HEK293T (cell line): ENCODE measurements at regions not wholly inside any gene's neighbourhood (a gene's known extent, or its start where the extent isn't known, plus 50 kb on each side); places are given as distances from the start of the nearest gene placed in this dataset.

Experiments
- CTCF ChIA-PET: fragments of 350-600 bp; formaldehyde crosslinking; extraction: SDS; loops from one replicate; lab custom pipeline; 2021; ENCODE audit warnings: antibody characterized with exemption, inconsistent platforms; lab: Yijun Ruan, JAX
- POLR2A ChIA-PET: fragments of 350-600 bp; formaldehyde crosslinking; extraction: SDS; loops from one replicate; lab custom pipeline; 2020; ENCODE audit warnings: antibody characterized with exemption, inconsistent platforms; lab: Yijun Ruan, JAX
- DNase-seq: peaks from one replicate; pipeline ENCODE4 v3.0.0; 2012; ENCODE audit warnings: mixed read lengths; ENCODE audit errors: extremely low spot score
- ARNT ChIP-seq: fragments of 450-650 bp; IDR thresholded peaks from 2 replicates; pipeline ENCODE4 v1.6.1; 2017; ENCODE audit warnings: mild to moderate bottlenecking
- BHLHE40 ChIP-seq: fragments of 450-650 bp; IDR thresholded peaks from 2 replicates; pipeline ENCODE4 v1.6.1; 2016; ENCODE audit warnings: mild to moderate bottlenecking, moderate library complexity, borderline replicate concordance
- CTBP1 ChIP-seq: fragments of 450-650 bp; IDR thresholded peaks from 2 replicates; pipeline ENCODE4 v1.6.1; 2016; ENCODE audit warnings: borderline replicate concordance
- ELF4 ChIP-seq: fragments of 450-650 bp; IDR thresholded peaks from 2 replicates; pipeline ENCODE4 v1.6.1; 2017; ENCODE audit warnings: antibody characterized with exemption
- FOXA1 ChIP-seq: fragments of 450-650 bp; IDR thresholded peaks from 2 replicates; pipeline ENCODE4 v1.6.1; 2016; ENCODE audit warnings: mild to moderate bottlenecking
- FOXK2 ChIP-seq: fragments of 450-650 bp; IDR thresholded peaks from 2 replicates; pipeline ENCODE4 v1.6.1; 2016; ENCODE audit warnings: mild to moderate bottlenecking
- FOXM1 ChIP-seq: fragments of 450-650 bp; IDR thresholded peaks from 2 replicates; pipeline ENCODE4 v1.6.1; 2017; ENCODE audit warnings: mild to moderate bottlenecking, borderline replicate concordance
- HDGF ChIP-seq: fragments of 450-650 bp; IDR thresholded peaks from 2 replicates; pipeline ENCODE4 v1.6.1; 2017; ENCODE audit warnings: antibody characterized with exemption, borderline replicate concordance
- L3MBTL2 ChIP-seq: fragments of 450-650 bp; conservative IDR thresholded peaks from 2 replicates; pipeline ENCODE4 v1.6.1; 2016; ENCODE audit warnings: mild to moderate bottlenecking
- LEF1 ChIP-seq: fragments of 450-650 bp; IDR thresholded peaks from 2 replicates; pipeline ENCODE4 v1.6.1; 2017; ENCODE audit warnings: mild to moderate bottlenecking, borderline replicate concordance
- NFRKB ChIP-seq: fragments of 450-650 bp; IDR thresholded peaks from 2 replicates; pipeline ENCODE4 v1.6.1; 2016; ENCODE audit warnings: mild to moderate bottlenecking, moderate library complexity
- SP1 ChIP-seq: fragments of 450-650 bp; IDR thresholded peaks from 2 replicates; pipeline ENCODE4 v1.6.1; 2017
- SUZ12 ChIP-seq: fragments of 450-650 bp; IDR thresholded peaks from 2 replicates; pipeline ENCODE4 v1.6.1; 2016; ENCODE audit warnings: mild to moderate bottlenecking
- TARDBP ChIP-seq: fragments of 450-650 bp; IDR thresholded peaks from 2 replicates; pipeline ENCODE4 v1.6.1; 2016
- ZNF384 ChIP-seq: fragments of 450-650 bp; IDR thresholded peaks from 2 replicates; pipeline ENCODE4 v1.6.1; 2016
- TF ChIP-seq, protein P1 (sequence below): fragments of 450-650 bp; IDR thresholded peaks from 2 replicates; pipeline ENCODE4 v1.6.1; 2016

DNA sequence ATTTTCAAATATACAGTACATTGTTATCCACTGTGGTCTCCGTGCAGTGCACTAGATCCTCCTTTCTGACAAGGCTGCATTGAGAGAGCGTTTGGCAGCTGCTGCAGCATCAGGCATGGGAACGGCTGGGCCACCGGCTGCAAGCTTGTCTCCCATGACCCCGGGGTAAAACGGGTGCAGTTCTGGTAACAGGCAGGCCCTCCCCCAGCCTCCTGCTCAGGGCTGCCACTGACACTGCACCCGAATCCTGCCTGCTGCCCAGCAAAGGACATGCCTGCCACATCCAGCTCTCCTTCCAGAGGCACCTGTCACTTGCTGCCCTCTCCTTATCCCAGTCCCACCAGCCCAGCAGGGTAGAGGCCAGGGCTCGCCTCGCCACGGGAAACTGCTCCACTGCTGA, 124.5 kb upstream of the TMEM45B start:
- ChIA-PET CTCF (no interaction called here), POLR2A (no interaction called here)
- TF ChIP-seq L3MBTL2 (no peak), HDGF (no peak), LEF1 (no peak), ARNT (no peak)
- TF ChIP-seq, protein P1, sequence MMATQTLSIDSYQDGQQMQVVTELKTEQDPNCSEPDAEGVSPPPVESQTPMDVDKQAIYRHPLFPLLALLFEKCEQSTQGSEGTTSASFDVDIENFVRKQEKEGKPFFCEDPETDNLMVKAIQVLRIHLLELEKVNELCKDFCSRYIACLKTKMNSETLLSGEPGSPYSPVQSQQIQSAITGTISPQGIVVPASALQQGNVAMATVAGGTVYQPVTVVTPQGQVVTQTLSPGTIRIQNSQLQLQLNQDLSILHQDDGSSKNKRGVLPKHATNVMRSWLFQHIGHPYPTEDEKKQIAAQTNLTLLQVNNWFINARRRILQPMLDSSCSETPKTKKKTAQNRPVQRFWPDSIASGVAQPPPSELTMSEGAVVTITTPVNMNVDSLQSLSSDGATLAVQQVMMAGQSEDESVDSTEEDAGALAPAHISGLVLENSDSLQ = no peak
- DNase-seq = no peak

DNA sequence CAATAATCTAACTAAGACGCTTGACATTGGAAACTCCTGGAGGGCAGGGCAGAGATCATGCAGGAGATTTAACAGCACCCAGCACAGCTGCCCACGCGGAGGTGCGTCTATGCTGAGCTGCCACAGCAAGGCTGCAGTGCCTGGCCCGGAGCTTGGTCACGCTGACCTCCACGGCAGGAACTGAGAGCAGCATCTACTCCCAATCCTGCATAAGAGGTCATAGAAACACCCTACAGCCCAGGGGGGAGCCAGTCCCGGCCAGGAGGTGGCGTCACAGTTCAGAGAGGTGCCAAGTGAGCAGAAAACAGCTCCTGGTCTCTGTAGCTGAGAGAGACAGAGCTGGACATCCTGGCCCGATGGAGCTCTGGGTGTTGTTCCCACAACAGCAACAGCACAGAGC, 121.1 kb upstream of the TMEM45B start:
- CTCF ChIA-PET = interaction anchor here (0.7 to 1.8 kb wide), 12 partner anchors 8 to 330 kb away, joined by 3 to 10 read pairs (median 4); partner anchors contain the start of gene BARX2
- TF ChIP-seq SUZ12 (no peak), HDGF (no peak)
- DNase-seq = no peak
- POLR2A ChIA-PET = interaction anchor here (1.4 kb wide), 1 partner anchor 318 kb away, joined by 4 read pairs; no protein-coding TSS in a partner anchor

DNA sequence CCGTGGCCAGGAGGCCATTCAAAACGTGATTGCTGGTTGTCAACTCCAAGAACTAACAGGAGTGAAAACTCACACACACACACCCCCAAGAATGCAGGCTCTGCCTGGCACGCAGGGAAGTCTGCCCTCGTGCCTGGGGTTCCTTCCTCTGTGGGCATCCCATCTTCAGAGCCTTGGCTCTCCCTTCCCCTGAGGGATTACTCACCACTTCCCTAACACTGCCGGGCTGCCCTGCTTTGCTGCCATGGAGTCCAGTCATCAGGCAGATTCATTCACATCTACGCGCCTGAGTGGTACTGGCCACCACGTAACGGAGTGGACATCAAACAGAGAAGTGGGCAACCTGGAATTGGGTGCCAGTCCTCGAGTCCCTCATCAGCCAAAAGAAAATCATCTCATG, 120.7 kb upstream of the TMEM45B start:
- CTCF ChIA-PET = interaction anchor here (0.7 to 1.8 kb wide), 13 partner anchors 9 to 337 kb away, joined by 3 to 10 read pairs (median 4); partner anchors contain the start of gene BARX2
- POLR2A ChIA-PET = interaction anchor here (1.4 kb wide), 1 partner anchor 319 kb away, joined by 4 read pairs; no protein-coding TSS in a partner anchor
- DNase-seq = no peak
- TF ChIP-seq L3MBTL2 = no peak
- no peak for TF ChIP-seq SUZ12
- TF ChIP-seq FOXM1 = no peak
- TF ChIP-seq NFRKB = no peak
- TF ChIP-seq ZNF384 = no peak
- no peak for TF ChIP-seq SP1
- no peak for TF ChIP-seq LEF1
- no peak for TF ChIP-seq TARDBP
- TF ChIP-seq FOXK2 = no peak
- TF ChIP-seq, protein P1 = no peak
- no peak for TF ChIP-seq ELF4
- TF ChIP-seq FOXA1 = no peak
- TF ChIP-seq CTBP1 = no peak

DNA sequence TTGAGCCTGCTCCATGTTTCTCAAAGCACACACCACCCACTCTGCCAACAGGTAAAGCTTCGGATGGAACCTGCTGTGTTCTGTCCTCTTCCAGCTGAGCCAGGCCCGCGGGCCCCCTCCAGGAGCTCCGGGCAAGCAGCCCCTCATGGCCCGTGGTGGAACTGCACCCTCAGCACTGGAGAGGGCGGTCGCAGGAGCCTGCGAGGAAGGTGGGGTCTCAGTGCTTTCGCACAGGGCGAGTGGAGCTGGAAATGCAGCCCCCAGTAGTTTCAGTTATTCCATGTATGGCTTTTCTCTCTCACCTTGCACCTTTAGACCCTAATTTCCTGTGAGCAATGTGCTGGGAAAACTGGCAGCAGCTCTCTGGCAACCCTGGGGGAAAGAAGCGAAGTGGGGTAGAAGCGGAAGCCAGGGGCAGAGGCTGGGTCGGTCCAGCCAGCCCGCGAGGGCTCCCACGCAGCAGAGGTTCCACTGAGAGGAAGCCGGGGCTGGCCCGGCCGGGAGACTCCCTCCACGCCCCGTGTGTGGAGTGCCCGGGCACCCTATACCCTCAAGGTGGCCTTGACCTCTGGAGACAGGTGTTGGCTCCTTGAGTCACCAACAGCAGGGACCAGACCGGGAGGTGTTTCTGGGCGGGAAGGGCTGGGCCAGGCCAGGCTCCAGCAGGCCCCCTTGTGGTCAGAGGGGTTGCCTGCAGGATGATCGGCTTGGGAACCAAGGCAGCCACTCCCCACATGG, 119.9 kb upstream of the TMEM45B start:
- TF ChIP-seq L3MBTL2 (no peak), LEF1 (no peak), FOXM1 (no peak), ELF4 (no peak), HDGF (no peak), FOXA1 (no peak), NFRKB (no peak), SP1 (no peak), FOXK2 (no peak), ARNT (no peak), TARDBP (no peak), BHLHE40 (no peak), ZNF384 (no peak), SUZ12 (no peak)
- TF ChIP-seq, protein P1 = no peak
- CTCF ChIA-PET = interaction anchor here (0.7 to 1.8 kb wide), 13 partner anchors 10 to 378 kb away, joined by 3 to 10 read pairs (median 4); partner anchors contain the start of gene BARX2
- peak; percentile 73 for DNase-seq
- POLR2A ChIA-PET = interaction anchor here (1.4 kb wide), 1 partner anchor 319 kb away, joined by 4 read pairs; no protein-coding TSS in a partner anchor

DNA sequence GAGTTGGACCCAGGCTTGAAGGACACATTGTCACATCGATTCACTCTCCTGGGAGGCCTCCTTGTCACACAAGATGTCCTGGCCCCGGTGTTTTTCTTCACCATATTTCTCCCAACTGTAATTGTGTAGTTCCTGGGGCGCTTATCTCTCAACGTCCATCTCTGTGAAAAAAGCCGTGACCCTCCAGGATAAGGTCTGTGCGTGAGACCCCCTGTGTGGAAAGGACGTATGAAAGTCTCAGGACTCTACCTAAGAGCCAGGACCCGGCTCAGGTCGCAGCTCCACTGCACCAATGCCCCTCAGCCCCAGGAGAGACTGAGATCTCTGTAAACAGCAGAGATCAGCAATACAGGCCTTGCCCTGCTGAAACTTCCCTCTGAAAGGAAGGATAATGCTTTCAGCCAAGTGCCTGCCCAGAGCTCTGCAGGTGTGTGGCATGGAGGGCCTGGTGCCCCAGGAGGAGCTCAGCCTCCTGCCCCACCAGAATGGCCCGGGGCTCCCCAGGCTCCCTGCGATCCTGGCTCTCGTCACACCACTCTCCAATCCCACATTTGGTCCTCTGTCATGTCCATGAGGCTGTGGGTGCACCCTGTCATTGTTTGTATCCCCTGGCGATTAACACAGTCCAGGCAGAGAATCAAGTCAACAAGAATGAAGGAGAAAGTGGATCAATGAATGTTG, 119.2 kb upstream of the TMEM45B start:
- TF ChIP-seq FOXA1 (no peak), BHLHE40 (no peak), LEF1 (no peak), SUZ12 (no peak), ARNT (no peak), L3MBTL2 (no peak), CTBP1 (no peak), FOXM1 (no peak), SP1 (no peak), ELF4 (no peak), FOXK2 (no peak), ZNF384 (no peak)
- TF ChIP-seq, protein P1 = no peak
- ChIA-PET CTCF (interaction anchor here (1.2 to 1.7 kb wide), 6 partner anchors 10 to 338 kb away, joined by 3 to 10 read pairs (median 4); partner anchors contain the start of gene BARX2), POLR2A (no interaction called here)
- no peak for DNase-seq
